ENCODE measurements at regions not wholly inside any gene's neighbourhood (a gene's known extent, or its start where the extent isn't known, plus 50 kb on each side); places are given as distances from the start of the nearest gene placed in this dataset.

GRCh38 chr6:120395330-120395729 is 939.0 kb downstream of the TBC1D32 start:
- no peaks in the 10 kb centered on the region for H3K36me3 ChIP-seq (replicated peaks in 1 of 2; ENCODE audit: control insufficient read depth in 1 of 2, insufficient read depth in 2 of 2, low read length in 2 of 2)
- no CpG with 5 or more reads among the region's 1 CpG for WGBS (ENCODE audit: insufficient coverage)
- H3K9me3 ChIP-seq (replicated peaks in 1 of 2; ENCODE audit: control insufficient read depth in 1 of 2, insufficient read depth in 1 of 2, low read length in 2 of 2): no peaks in the 10 kb centered on the region
- H3K9ac ChIP-seq (ENCODE audit: insufficient read depth, low read length, poor library complexity, severe bottlenecking): no peak overlapping the region
- no peaks in the 10 kb centered on the region for H3K9me3 Mint-ChIP-seq
- H3K79me2 ChIP-seq (ENCODE audit: insufficient read depth, low read length): no peaks in the 10 kb centered on the region
- H3K27me3 Mint-ChIP-seq (ENCODE audit: low read depth in 3 of 3): peaks cover 0 to 2% (median 0%) of the 10 kb centered on the region in 3 donors
- DNase-seq: no peak
- no peaks in the 10 kb centered on the region for H4K20me1 ChIP-seq (ENCODE audit: insufficient read depth, low read length)
- H3K4me3 Mint-ChIP-seq: no peak overlapping the region
- H3K4me3 ChIP-seq (replicated peaks in 1 of 3; ENCODE audit: low read depth in 2 of 3, low read length in 3 of 3): no peak overlapping the region
- H3K27me3 ChIP-seq (ENCODE audit: control insufficient read depth in 2 of 2, insufficient read depth in 2 of 2, low read length in 2 of 2): no peaks in the 10 kb centered on the region
- H3K4me1 ChIP-seq (ENCODE audit: control insufficient read depth in 1 of 2, insufficient read depth in 2 of 2, low read length in 2 of 2): no peaks in the 10 kb centered on the region
- H3K27ac ChIP-seq (ENCODE audit: low read depth in 1 of 2, low read length in 2 of 2): no peak overlapping the region
- TF ChIP-seq CTCF (IDR thresholded peaks at IDR 0.05): no peak
- no peaks in the 10 kb centered on the region for H3K36me3 Mint-ChIP-seq
- intact Hi-C loops (cut with micrococcal nuclease): no loop called here
- no peak overlapping the region for H3K4me2 ChIP-seq (replicated peaks; ENCODE audit: extremely low read depth, low read length, poor library complexity, severe bottlenecking)
- H3K4me1 Mint-ChIP-seq: no peaks in the 10 kb centered on the region
- H2AFZ ChIP-seq (ENCODE audit: insufficient read depth, low read depth, low read length, poor library complexity, severe bottlenecking): no peak overlapping the region
- H3K27ac Mint-ChIP-seq: no peak overlapping the region

GRCh38 chr6:120392941-120393340 is 941.3 kb downstream of the TBC1D32 start:
- no peak for DNase-seq
- Histone ChIP-seq H3K9ac (ENCODE audit: insufficient read depth, low read length, poor library complexity, severe bottlenecking) (no peak overlapping the region), H3K4me3 (replicated peaks in 1 of 3; ENCODE audit: low read depth in 2 of 3, low read length in 3 of 3) (no peak overlapping the region), H2AFZ (ENCODE audit: insufficient read depth, low read depth, low read length, poor library complexity, severe bottlenecking) (no peak overlapping the region), H3K79me2 (ENCODE audit: insufficient read depth, low read length) (no peaks in the 10 kb centered on the region), H3K9me3 (replicated peaks in 1 of 2; ENCODE audit: control insufficient read depth in 1 of 2, insufficient read depth in 1 of 2, low read length in 2 of 2) (no peaks in the 10 kb centered on the region), H4K20me1 (ENCODE audit: insufficient read depth, low read length) (no peaks in the 10 kb centered on the region), H3K27me3 (ENCODE audit: control insufficient read depth in 2 of 2, insufficient read depth in 2 of 2, low read length in 2 of 2) (no peaks in the 10 kb centered on the region), H3K27ac (ENCODE audit: low read depth in 1 of 2, low read length in 2 of 2) (no peak overlapping the region), H3K4me2 (replicated peaks; ENCODE audit: extremely low read depth, low read length, poor library complexity, severe bottlenecking) (no peak overlapping the region), H3K4me1 (ENCODE audit: control insufficient read depth in 1 of 2, insufficient read depth in 2 of 2, low read length in 2 of 2) (no peaks in the 10 kb centered on the region), H3K36me3 (replicated peaks in 1 of 2; ENCODE audit: control insufficient read depth in 1 of 2, insufficient read depth in 2 of 2, low read length in 2 of 2) (no peaks in the 10 kb centered on the region)
- Mint-ChIP-seq H3K4me1 (no peaks in the 10 kb centered on the region), H3K9me3 (no peaks in the 10 kb centered on the region), H3K4me3 (no peak overlapping the region), H3K27me3 (ENCODE audit: low read depth in 3 of 3) (peaks cover 0 to 2% (median 0%) of the 10 kb centered on the region in 3 donors), H3K27ac (no peak overlapping the region), H3K36me3 (no peaks in the 10 kb centered on the region)
- no peak for TF ChIP-seq CTCF (IDR thresholded peaks at IDR 0.05)
- intact Hi-C loops (cut with micrococcal nuclease): no loop called here
- no CpG with 5 or more reads among the region's 2 CpGs for WGBS (ENCODE audit: insufficient coverage)
